ENCODE measurements at regions not wholly inside any gene's neighbourhood (a gene's known extent, or its start where the extent isn't known, plus 50 kb on each side); places are given as distances from the start of the nearest gene placed in this dataset.
A peak's percentile ranks its signal among the peaks of the same experiment; 100 is the strongest.

- Mint-ChIP-seq H3K27ac (peak overlapping the region; percentile 50 to 71 (median 57)), H3K9me3 (peaks cover 12% of the 10 kb centered on the region), H3K4me1 (peaks cover 7% of the 10 kb centered on the region), H3K36me3 (ENCODE audit: low read depth) (no peaks in the 10 kb centered on the region), H3K4me3 (no peak overlapping the region), H3K27me3 (ENCODE audit: low read depth) (peaks cover 3% of the 10 kb centered on the region)
- TF ChIP-seq CTCF (IDR thresholded peaks at IDR 0.05; ENCODE audit: unreplicated experiment in 3 of 3): no peak
Measured at GRCh38 chr1:61579802-61580201, 145.1 kb downstream of the TM2D1 start.

- peaks cover 4% of the 10 kb centered on the region for H3K27me3 Mint-ChIP-seq (ENCODE audit: low read depth)
- H3K4me1 Mint-ChIP-seq: no peaks in the 10 kb centered on the region
- H3K4me3 Mint-ChIP-seq: no peak overlapping the region
- peaks cover 10% of the 10 kb centered on the region for H3K9me3 Mint-ChIP-seq
- no peak for TF ChIP-seq CTCF (IDR thresholded peaks at IDR 0.05; ENCODE audit: unreplicated experiment in 3 of 3)
- H3K27ac Mint-ChIP-seq: no peak overlapping the region
- no peaks in the 10 kb centered on the region for H3K36me3 Mint-ChIP-seq (ENCODE audit: low read depth)
Measured at GRCh38 chr1:61572046-61572445, 152.9 kb downstream of the TM2D1 start.

GRCh38 chr1:61570191-61570590 is 154.8 kb downstream of the TM2D1 start:
- no peak for TF ChIP-seq CTCF (IDR thresholded peaks at IDR 0.05; ENCODE audit: unreplicated experiment in 3 of 3)
- Mint-ChIP-seq H3K4me3 (no peak overlapping the region), H3K9me3 (peaks cover 11% of the 10 kb centered on the region), H3K27ac (no peak overlapping the region), H3K27me3 (ENCODE audit: low read depth) (peaks cover 4% of the 10 kb centered on the region), H3K36me3 (ENCODE audit: low read depth) (no peaks in the 10 kb centered on the region), H3K4me1 (no peaks in the 10 kb centered on the region)

GRCh38 chr1:61569303-61569621 is 155.7 kb downstream of the TM2D1 start:
- Mint-ChIP-seq H3K27ac (peak overlapping the region in 1 of 3 experiments; percentile 6), H3K27me3 (ENCODE audit: low read depth) (no peaks in the 10 kb centered on the region), H3K36me3 (ENCODE audit: low read depth) (no peaks in the 10 kb centered on the region), H3K4me1 (no peaks in the 10 kb centered on the region), H3K4me3 (no peak overlapping the region), H3K9me3 (peaks cover 11% of the 10 kb centered on the region)
- TF ChIP-seq CTCF (IDR thresholded peaks at IDR 0.05; ENCODE audit: unreplicated experiment in 3 of 3): no peak

GRCh38 chr1:61568460-61569302 is 156.3 kb downstream of the TM2D1 start:
- peaks cover 11% of the 10 kb centered on the region for H3K9me3 Mint-ChIP-seq
- H3K4me1 Mint-ChIP-seq: no peaks in the 10 kb centered on the region
- H3K36me3 Mint-ChIP-seq (ENCODE audit: low read depth): no peaks in the 10 kb centered on the region
- no peaks in the 10 kb centered on the region for H3K27me3 Mint-ChIP-seq (ENCODE audit: low read depth)
- TF ChIP-seq CTCF (IDR thresholded peaks at IDR 0.05; ENCODE audit: unreplicated experiment in 3 of 3): no peak
- no peak overlapping the region for H3K4me3 Mint-ChIP-seq
- H3K27ac Mint-ChIP-seq: peak overlapping the region in 1 of 3 experiments; percentile 6

- peaks cover 11% of the 10 kb centered on the region for H3K9me3 Mint-ChIP-seq
- H3K27me3 Mint-ChIP-seq (ENCODE audit: low read depth): no peaks in the 10 kb centered on the region
- no peaks in the 10 kb centered on the region for H3K36me3 Mint-ChIP-seq (ENCODE audit: low read depth)
- TF ChIP-seq CTCF (IDR thresholded peaks at IDR 0.05; ENCODE audit: unreplicated experiment in 3 of 3): no peak
- no peaks in the 10 kb centered on the region for H3K4me1 Mint-ChIP-seq
- no peak overlapping the region for H3K27ac Mint-ChIP-seq
- no peak overlapping the region for H3K4me3 Mint-ChIP-seq
Measured at GRCh38 chr1:61566177-61566576, 158.8 kb downstream of the TM2D1 start.
